ENCODE measurements at regions not wholly inside any gene's neighbourhood (a gene's known extent, or its start where the extent isn't known, plus 50 kb on each side); places are given as distances from the start of the nearest gene placed in this dataset.

DNA sequence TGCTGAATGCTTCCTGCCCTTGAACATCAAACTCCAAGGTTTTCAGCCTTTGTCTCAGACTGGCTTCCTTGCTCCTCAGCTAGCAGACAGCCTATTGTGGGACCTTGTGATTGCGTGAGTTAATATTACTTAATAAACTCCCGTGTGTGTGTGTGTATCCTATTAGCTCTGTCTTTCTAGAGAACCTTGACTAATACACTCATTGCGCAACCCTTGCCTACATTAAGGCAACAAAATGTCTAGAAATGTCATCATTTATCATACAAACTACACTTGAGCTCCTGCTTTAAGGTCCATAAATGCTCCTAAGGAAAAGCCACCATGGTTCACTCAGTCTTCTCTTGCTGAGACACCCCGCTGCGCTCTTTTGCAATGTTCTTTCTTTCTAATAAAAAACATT lies 2861.0 kb downstream of the PCDH9 start:
- no peak for TF ChIP-seq CTCF (conservative IDR thresholded peaks at IDR 0.05; ENCODE audit: low read length)
- TF ChIP-seq EZH2phosphoT487 (IDR thresholded peaks at IDR 0.05; ENCODE audit: borderline replicate concordance): no peak

Measured in Loucy (cell line).